RCC 7860 (cell line): ENCODE measurements at regions not wholly inside any gene's neighbourhood (a gene's known extent, or its start where the extent isn't known, plus 50 kb on each side); places are given as distances from the start of the nearest gene placed in this dataset.

Source experiments
- DNase-seq: peaks from one replicate; pipeline ENCODE4 v3.0.0-alpha.2; 2015; ENCODE audit warnings: low spot score
- FAIRE-seq: peaks from 2 replicates; lab custom pipeline; 2012; peaks lifted over from hg19 to GRCh38; lab: Jason Lieb, UNC

- peak; percentile 52 for DNase-seq
- FAIRE-seq: peak; percentile 73
These were observed 189.7 kb downstream of the BCAT1 start for GRCh38 chr12:24759155-24759554.

- FAIRE-seq: no peak
These were observed 192.3 kb downstream of the BCAT1 start for GRCh38 chr12:24756479-24757024.

DNA sequence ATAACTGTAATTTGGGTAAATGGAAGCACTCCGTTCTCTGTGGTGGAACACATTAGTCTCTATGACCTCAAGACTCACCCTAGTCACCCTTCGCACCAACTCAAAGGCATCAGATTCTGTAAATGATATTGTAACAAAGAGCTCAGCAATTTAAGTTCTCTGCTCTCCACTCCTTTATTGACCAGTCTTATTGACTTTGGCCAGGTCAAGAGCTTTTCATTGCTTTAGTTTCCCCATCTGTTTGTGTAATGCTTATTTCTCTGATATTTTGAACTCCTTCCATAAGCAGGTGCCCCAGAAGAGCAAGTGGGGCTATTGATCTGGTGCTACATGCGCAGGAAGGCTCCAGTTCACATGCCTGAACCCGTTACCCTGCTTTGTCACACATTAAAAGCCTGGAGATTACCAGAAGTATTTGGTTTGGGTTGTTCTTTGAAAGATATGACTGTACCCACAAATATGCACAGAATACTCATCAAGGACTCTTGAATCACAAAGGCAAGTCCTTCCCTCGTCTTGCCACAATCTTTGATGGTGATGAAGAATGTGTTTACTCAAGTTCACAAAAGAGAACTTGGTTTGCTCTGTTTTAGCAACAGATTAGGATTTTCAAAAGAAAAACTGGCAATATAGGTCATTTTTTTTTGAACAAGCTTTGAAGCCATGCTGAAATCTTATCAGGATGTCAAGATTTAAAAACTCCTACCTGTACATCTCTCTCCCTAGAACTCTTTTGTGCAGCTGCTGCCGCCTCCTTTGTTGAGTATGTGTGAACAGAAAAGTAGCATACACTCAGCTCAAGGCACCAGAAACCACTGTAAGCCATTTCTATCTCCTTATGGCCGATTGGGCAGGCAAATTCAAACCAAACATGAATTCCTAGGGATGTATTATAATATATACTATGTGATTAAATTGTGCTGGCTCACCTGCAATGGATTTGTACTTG, 193.9 kb downstream of the BCAT1 start:
- peak; percentile 71 for FAIRE-seq
- peak; percentile 77 for DNase-seq

More at GRCh38 chr12:24756479-24757024, 192.3 kb downstream of the BCAT1 start:
- no peak for DNase-seq

DNA sequence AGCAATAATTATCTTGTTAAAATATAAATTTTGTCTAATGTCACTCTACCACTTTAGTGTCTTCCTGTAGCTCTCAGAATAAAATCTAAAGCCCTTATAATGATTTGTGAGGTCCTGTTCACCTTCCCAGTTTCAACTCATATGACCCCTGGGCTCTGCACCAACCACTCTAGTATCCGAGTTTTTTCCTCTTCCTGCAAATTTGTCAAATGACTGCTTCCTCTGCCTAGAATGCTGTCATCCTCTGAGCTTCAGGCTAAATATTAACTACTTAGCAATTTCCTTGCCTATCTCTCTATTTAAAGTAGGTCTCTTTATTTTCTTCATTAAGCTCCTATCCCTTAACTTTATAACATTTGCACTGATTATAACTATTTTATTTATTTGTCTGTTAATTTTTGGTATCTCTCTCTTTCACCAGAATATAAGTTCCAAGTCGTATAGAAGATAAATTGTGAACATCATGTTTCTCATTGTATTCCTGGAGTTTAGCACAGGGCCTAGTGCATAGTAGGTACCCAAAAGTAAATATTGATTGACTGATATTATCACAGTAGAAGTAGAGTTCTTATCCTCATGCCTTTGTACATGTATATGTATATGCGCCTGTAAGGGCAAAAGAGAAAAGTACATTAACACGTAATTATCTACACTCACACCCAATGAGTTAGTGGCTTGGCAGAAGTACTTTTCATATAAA, 196.0 kb downstream of the BCAT1 start:
- FAIRE-seq: peak; percentile 66
- DNase-seq: peak; percentile 53

DNA sequence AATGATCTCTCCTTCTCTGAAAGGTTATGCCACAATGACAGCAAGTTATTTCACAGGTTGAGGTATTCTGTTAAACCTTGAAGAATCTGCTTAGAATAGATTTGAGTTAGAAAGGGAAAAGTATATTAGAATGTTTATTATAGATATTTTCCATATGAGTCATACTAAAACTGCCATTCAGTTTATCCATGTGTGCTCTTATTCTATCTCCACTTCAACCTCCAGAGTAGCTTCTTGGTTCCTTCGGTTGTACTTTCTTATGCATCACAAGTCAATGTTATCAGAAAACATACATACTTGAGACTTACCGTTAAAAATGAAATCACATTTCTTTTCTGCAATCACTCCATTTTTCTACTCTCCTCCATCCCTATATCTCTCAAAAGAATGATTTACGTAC, 197.7 kb downstream of the BCAT1 start:
- FAIRE-seq (no peak), DNase-seq (no peak)

DNA sequence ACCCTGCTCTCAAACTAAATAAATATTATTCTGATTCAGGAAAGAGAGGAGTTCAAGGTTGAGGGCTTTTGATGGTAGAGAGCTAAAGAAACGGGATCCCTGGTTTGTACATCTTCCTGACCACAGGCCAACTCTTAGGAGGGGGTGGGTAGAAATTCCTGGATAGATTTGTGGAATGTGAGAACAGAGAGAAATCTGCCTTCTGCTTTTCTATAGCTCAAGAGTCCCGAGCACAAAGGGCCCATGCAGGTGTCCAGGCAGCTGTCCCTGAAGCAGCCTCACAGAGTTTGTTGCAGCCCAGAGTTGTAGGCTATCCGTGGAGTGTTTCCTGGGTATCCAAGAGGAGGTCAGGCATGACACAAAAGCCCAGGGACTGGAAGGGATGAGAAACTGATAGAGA, 198.6 kb downstream of the BCAT1 start:
- FAIRE-seq (no peak), DNase-seq (no peak)

DNA sequence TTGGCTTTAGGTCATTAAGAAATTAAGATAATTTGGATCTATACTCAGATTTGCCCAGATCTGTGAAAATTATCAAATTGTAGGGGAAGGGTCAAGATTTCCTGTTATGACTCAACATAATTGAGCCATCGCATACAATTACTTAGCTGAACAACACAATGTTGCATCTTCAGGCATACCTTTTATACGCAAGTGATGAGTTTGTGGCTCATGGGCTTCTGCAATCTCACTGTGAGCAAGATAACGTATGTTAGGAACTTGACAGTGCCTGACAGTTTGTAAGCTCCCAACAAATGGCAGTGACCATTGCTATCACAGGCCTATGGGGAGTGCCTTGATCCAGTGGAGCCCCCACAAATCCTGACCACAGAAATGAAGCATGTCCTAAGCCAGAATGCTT, 199.7 kb downstream of the BCAT1 start:
- FAIRE-seq (no peak), DNase-seq (no peak)

GRCh38 chr12:24748326-24748725, 200.6 kb downstream of the BCAT1 start:
- DNase-seq (no peak), FAIRE-seq (no peak)

- FAIRE-seq: no peak
- DNase-seq: no peak
These were observed 202.0 kb downstream of the BCAT1 start for GRCh38 chr12:24746864-24747263.

DNA sequence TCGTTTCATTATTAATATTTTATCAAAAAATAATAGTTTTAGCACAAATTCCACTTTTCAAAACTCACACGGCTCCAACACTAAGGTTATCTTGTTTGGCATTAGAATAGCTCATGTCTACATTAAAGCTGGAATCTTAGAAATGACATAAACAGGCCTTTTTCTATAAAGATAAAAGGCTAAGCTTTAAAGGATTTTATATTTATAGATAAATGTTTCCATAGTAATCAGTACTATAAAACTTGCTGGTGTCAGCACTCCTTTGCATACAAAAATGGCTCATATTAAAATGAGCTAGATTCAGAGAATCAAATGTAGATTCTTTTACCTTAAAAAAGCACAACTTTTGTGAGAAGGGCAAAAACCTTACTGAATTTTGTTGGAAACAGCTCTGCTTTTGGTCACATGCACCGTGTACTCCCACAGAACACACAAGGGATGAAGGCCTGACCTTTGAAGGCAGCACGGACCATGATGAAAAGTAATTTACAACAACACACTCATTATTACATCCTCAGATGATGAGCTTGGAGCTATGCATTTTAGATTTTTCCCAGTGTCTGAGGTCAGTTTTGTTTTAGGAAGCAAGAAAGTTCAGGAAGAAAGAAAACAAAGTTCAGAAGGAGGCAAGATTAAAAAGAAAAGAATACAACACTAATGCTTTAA, 202.8 kb downstream of the BCAT1 start:
- FAIRE-seq (no peak), DNase-seq (no peak)

DNA sequence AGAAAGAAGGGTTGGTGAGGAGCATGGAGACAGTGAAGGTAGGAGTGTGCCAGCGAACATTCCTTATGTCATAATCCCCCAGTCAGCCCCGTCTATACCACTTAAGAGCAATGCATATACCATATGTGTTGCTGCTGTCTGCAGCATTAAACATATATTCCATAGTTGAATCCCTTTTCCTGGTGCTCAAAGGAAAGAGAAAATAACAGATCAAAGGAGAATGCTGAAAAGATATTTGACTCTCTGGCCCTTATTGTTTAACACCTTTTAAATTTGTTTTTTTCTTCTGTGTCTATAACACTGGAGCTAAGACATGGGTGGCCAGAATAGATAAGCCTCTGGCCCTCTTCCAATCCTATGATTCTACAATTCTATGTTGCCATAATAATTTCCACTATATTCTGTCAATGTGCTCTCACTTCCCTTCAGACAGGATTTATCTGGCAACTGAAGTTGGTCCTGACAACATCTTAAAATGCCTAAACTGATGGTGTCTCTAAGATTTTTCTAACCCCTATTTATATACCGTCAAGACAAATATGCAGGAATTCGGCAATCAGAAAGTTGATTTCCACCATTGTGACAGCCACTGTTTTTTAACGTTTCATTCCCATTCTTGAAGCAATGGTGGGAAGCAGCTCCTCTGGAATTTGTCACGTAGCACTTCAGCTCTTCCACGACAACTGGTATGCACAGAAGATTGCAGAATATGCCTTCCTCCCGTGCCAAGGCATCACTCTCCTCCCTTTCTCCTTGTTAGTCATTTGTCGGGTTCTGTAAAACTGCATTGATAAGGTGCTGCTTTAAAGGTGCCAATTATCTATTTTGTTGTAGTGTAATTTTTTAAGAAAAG, 204.7 kb downstream of the BCAT1 start:
- no peak for FAIRE-seq

DNA sequence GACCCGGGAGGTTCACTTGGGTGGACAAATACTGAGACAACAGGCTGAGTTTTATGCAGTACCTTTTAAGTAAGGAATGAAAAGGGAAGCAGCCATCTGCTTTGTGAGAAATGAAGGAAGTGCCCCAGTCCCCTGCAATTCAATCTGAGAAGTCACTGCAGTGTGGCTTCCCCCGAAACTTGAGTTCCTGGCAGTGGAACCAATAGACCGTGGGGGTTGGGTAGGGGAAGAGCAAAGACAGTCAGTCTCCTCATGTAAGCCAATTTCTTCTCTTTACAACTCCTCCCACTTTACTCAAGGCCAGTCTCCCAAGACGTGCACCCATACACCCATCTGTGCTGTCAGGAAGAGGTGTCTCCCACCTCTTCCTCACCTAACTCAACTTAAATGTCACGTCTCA, 206.5 kb downstream of the BCAT1 start:
- FAIRE-seq: no peak
- no peak for DNase-seq

More for the DNA sequence above, 204.7 kb downstream of the BCAT1 start:
- DNase-seq: no peak

- FAIRE-seq: no peak
- DNase-seq: no peak
These were observed 207.7 kb downstream of the BCAT1 start for GRCh38 chr12:24741216-24741615.

GRCh38 chr12:24739106-24739779, 209.7 kb downstream of the BCAT1 start:
- no peak for FAIRE-seq

DNA sequence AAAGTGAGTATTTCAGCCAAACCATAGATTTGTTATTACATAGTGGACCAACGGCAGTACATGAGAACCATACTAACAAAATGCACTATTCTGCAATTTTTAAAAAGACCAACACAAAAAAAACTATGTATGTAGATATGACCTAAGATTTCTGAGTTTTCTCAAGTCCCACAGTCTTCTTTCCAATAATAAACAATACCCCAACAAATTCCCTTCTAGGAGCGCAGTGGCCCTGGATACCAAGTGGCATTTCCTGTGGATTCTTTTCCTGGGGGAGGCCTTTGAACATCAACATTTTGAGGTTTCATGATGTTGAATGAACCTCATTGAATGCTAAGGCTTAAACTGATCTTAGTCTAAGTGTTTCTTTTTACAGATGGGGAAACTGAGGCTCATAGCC, 210.5 kb downstream of the BCAT1 start:
- DNase-seq (no peak), FAIRE-seq (no peak)

More at GRCh38 chr12:24739106-24739779, 209.7 kb downstream of the BCAT1 start:
- DNase-seq: no peak

DNA sequence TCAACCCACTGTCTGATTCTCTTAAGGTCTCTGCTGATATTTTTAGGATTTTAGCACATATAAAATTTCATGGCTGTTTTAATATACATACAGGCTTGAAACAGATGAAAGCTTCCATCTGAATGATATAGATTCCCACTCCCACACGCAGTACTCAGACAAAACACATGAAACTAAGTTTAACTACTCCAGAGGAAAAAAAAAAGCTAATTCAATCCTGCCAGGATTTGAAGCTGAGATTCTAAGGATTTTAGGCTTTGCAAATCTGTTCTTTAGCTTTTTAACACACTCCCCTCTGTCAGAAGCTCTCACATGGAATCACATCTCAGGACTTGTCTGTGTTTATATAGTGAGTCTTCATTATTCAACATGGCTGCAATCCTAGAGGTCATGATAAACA, 217.3 kb downstream of the BCAT1 start:
- no peak for FAIRE-seq
- DNase-seq: no peak

DNA sequence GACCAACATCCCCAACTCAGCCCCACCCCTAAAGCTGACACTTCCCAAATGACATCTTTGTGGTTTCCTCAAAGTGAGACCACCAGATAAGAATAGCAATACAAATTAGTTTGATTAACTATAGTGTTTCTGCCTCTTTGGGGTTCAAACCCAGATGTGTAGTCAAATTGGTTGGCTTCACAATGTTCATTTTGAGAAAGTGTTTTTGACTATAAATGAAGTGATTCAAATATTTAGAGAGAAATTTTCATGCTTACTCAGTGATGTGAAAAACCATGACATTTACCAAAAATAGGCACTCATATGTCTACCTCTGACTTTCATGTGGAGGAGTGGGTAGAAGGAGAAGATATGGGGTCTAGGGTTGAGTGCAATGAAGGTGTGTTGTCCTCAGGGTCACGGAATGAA, 218.4 kb downstream of the BCAT1 start:
- DNase-seq (no peak), FAIRE-seq (no peak)

GRCh38 chr12:24728826-24729225, 220.1 kb downstream of the BCAT1 start:
- DNase-seq (no peak), FAIRE-seq (no peak)

DNA sequence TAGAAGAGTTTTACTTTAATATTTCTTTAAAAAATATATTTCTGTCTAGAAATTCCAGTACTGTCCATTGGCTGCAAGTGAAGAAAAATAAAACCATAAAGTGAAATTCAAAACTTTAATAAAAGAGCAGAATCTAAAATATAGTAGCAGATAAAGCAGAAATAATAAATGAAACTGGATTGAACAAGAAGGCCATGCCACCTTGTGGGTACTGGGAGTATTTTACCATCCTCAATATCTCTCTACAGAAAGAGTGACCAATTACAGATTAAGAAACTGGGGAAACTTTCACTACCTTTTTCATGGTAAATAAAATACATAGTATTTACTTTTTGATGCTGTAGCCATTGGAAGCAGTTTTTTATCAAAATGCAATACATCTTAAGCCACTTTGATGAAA, 220.5 kb downstream of the BCAT1 start:
- DNase-seq (peak; percentile 16), FAIRE-seq (no peak)

GRCh38 chr12:24725616-24726015, 223.3 kb downstream of the BCAT1 start:
- no peak for DNase-seq
- FAIRE-seq: no peak
